Activated CD4-positive, alpha-beta T cell treated with anti-CD3 and anti-CD28 coated beads, Interleukin-2, amount 50 U/mL, for 4 hours (primary cell): ENCODE measurements at regions not wholly inside any gene's neighbourhood (a gene's known extent, or its start where the extent isn't known, plus 50 kb on each side); places are given as distances from the start of the nearest gene placed in this dataset.

Experiments used
- DNase-seq, 2 experiments: peaks; one replicate each; pipeline ENCODE4 v3.0.0-alpha.2; 2020

- no peak for DNase-seq
Observed at GRCh38 chr2:126990605-126991532, 92.2 kb downstream of the TEX51 start.

DNA sequence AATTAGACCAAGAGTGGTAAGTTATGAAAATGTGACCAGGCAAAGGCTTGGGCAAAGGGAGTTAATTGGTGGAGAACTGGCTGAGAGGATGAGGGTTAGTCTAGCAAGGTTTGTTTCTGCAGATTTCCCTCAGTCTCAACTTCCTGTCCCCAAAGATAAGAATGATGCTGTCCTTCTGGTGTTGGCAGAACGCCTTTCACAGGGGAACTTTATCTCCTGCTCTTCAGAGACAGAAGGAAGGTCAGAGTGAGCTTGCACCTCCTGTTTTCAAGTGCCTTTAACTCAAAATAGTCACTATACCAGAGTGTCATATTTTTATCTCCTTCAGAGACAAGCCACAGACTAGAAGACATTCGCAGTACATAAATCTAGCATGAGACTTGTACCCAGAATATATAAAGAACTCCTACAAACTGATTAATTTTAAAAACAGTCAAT lies 95.7 kb downstream of the TEX51 start:
- DNase-seq, result no peak

- DNase-seq, result no peak
Observed at GRCh38 chr2:126995621-126996377, 97.1 kb downstream of the TEX51 start.

- DNase-seq, result no peak
Observed at GRCh38 chr2:126996378-126996699, 97.6 kb downstream of the TEX51 start.
